ENCODE measurements at regions not wholly inside any gene's neighbourhood (a gene's known extent, or its start where the extent isn't known, plus 50 kb on each side); places are given as distances from the start of the nearest gene placed in this dataset.

DNA sequence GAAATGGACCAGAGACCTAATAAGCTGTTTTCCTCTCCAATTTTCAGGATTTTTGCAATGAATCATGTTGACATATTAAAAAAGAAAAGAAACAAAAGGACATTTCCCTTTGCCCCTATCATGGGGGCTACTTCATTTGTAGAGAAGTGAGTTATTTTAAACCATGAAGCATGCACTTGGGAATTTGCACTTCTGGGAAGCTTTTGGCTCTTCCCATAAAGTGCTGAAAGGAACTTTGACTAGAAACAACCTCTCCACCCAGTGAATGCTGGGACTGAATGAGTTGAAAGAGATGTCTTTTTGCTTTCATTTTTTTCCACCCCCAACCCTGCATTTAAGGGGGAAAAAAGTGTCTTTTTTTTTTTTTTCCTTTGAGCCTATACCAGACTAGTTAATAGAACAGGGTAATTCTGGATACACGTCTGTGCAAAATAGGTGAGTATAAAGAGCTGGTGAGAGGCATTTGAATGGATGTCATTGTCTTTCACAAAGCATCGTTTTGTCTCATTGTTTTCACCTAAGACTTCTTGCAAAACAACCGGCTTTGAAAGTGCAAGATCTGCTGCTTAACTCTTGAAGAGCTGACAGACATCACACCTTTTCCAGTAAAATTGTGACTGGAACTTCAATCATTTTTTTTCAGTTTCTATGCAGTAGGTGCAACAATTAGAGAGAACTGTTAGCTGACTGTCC, 138.7 kb upstream of the BACH2 start:
- no peaks in the 10 kb centered on the region for H3K4me1 ChIP-seq
- no peaks in the 10 kb centered on the region for H3K9me3 ChIP-seq
- H3K36me3 ChIP-seq (ENCODE audit: low read depth, missing control alignments) = no peaks in the 10 kb centered on the region
- H3K27me3 ChIP-seq = no peaks in the 10 kb centered on the region
- WGBS, 2 donors = 61 to 64% methylated on average over 3 of the region's 3 CpGs
- TF ChIP-seq, protein P1, sequence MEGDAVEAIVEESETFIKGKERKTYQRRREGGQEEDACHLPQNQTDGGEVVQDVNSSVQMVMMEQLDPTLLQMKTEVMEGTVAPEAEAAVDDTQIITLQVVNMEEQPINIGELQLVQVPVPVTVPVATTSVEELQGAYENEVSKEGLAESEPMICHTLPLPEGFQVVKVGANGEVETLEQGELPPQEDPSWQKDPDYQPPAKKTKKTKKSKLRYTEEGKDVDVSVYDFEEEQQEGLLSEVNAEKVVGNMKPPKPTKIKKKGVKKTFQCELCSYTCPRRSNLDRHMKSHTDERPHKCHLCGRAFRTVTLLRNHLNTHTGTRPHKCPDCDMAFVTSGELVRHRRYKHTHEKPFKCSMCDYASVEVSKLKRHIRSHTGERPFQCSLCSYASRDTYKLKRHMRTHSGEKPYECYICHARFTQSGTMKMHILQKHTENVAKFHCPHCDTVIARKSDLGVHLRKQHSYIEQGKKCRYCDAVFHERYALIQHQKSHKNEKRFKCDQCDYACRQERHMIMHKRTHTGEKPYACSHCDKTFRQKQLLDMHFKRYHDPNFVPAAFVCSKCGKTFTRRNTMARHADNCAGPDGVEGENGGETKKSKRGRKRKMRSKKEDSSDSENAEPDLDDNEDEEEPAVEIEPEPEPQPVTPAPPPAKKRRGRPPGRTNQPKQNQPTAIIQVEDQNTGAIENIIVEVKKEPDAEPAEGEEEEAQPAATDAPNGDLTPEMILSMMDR (IDR thresholded peaks at IDR 0.05) = no peak
- no peak for TF ChIP-seq POLR2A (IDR thresholded peaks at IDR 0.05)
- no peak overlapping the region for H3K4me3 ChIP-seq
- intact Hi-C loops (cut with DNase I; ENCODE audit: low total_unique reads) = no loop called here
- no peak overlapping the region for H3K27ac ChIP-seq
- no peak for DNase-seq

DNA sequence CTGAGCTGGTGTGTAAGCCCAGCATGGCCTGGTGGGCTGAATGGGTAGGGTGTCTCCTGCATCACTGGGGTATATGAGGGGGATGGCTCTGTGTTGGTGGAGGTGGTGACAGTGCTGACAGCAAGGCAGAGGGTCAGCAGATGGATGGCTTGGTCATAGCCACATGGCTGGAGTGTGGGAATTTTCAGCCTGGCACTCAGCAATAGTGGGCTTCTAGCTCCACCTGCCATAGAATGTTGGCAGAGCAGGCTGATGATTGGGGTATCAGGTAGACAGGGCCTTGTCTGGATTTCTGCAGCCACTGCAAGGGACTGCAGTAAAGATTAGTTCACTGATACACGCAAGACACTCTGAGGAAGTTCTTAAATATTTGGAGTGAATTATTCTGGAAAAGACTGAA, 137.5 kb upstream of the BACH2 start:
- no peaks in the 10 kb centered on the region for H3K9me3 ChIP-seq
- TF ChIP-seq, protein P1 (IDR thresholded peaks at IDR 0.05) = no peak
- no peak for TF ChIP-seq POLR2A (IDR thresholded peaks at IDR 0.05)
- no peaks in the 10 kb centered on the region for H3K36me3 ChIP-seq (ENCODE audit: low read depth, missing control alignments)
- no peak for DNase-seq
- no peaks in the 10 kb centered on the region for H3K27me3 ChIP-seq
- H3K27ac ChIP-seq = no peak overlapping the region
- intact Hi-C loops (cut with DNase I; ENCODE audit: low total_unique reads) = no loop called here
- no peaks in the 10 kb centered on the region for H3K4me1 ChIP-seq
- 95 to 100% methylated on average over 1 of the region's 1 CpG for WGBS, 2 donors
- no peak overlapping the region for H3K4me3 ChIP-seq

DNA sequence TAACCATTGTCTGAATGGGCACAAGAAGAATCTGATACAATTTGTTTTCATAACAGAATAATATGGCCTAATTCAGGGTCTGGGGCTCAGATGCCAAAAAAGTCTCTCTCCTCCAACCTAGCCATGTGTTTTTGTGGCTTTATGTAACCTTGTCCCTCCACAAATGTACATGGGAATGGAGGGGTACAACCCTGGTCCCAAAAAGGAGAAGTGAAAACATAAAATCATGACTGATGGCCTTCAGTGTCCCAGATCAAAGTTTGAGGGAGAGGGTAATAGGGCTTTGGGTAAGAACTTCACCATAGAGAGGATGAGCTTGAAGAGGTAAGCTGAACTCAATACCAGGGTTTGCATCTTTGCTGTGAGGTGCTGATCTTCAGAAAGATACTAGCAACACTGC, 136.3 kb upstream of the BACH2 start:
- Histone ChIP-seq H3K9me3 (no peaks in the 10 kb centered on the region), H3K36me3 (ENCODE audit: low read depth, missing control alignments) (no peaks in the 10 kb centered on the region), H3K4me1 (no peaks in the 10 kb centered on the region), H3K27ac (no peak overlapping the region), H3K27me3 (no peaks in the 10 kb centered on the region), H3K4me3 (no peak overlapping the region)
- TF ChIP-seq, protein P1 (IDR thresholded peaks at IDR 0.05) = no peak
- no peak for TF ChIP-seq POLR2A (IDR thresholded peaks at IDR 0.05)
- intact Hi-C loops (cut with DNase I; ENCODE audit: low total_unique reads) = no loop called here
- no peak for DNase-seq

DNA sequence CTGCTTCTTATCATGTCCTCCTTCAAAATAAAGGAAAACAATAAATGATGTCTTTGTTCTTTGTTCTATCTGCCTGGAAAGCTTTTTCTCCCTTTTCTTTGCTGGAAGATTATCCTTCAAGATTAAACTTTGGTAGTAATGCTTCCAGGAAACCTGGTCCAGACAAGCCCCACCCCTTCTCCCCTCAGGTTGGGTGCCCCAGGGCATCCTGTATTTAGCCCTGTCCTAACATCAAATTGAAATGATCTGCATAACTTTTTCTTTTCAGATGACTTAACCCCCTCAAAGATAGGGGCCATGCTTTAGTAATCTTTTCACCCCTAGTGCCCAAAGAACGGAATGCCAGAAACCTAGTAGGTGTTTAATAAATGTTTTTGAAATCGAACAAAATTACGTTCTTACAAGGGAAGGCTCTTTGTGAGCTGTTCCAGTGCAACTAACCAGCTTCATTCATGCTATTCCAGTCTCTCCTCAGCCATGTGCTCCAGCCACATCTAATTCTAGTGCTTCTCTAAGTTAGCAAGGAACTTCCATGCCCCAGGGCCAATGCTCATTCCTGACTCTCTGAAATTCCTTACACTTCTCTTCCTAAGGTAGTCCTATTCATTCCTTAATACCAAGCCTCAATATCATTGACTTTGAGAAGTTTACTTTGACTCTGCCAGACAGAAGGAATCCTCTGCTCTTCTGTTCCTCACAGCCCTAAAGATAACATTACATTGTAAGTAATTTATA, 135.6 kb upstream of the BACH2 start:
- intact Hi-C loops (cut with DNase I; ENCODE audit: low total_unique reads) = no loop called here
- no peak for TF ChIP-seq POLR2A (IDR thresholded peaks at IDR 0.05)
- TF ChIP-seq, protein P1 (IDR thresholded peaks at IDR 0.05) = no peak
- Histone ChIP-seq H3K27me3 (no peaks in the 10 kb centered on the region), H3K4me3 (no peak overlapping the region), H3K4me1 (no peaks in the 10 kb centered on the region), H3K27ac (no peak overlapping the region), H3K9me3 (no peaks in the 10 kb centered on the region), H3K36me3 (ENCODE audit: low read depth, missing control alignments) (no peaks in the 10 kb centered on the region)
- DNase-seq = no peak
- 91 to 94% methylated on average over 3 of the region's 3 CpGs for WGBS, 2 donors

DNA sequence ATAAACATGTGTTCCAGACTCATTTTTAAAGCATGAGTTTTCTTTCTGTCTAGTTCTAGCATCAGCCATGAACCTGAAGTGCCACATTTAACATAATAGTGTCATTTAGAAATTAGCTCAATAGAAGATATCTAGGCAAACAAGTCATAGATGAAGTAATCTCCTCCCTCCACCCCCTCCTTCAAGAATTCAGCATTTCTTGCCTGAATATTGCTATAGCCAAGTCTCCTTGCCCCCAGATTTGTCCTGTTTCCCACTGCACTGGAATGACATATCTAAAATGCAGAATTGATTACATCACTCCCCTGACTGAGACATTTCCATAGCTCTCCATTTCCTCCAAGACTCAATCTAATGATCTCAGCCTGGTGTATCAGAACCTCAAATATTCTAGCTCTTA, 134.9 kb upstream of the BACH2 start:
- Histone ChIP-seq H3K27ac (no peak overlapping the region), H3K36me3 (ENCODE audit: low read depth, missing control alignments) (no peaks in the 10 kb centered on the region), H3K9me3 (no peaks in the 10 kb centered on the region), H3K4me3 (no peak overlapping the region), H3K27me3 (no peaks in the 10 kb centered on the region), H3K4me1 (no peaks in the 10 kb centered on the region)
- DNase-seq = no peak
- intact Hi-C loops (cut with DNase I; ENCODE audit: low total_unique reads) = no loop called here
- TF ChIP-seq POLR2A (IDR thresholded peaks at IDR 0.05) = no peak
- TF ChIP-seq, protein P1 (IDR thresholded peaks at IDR 0.05) = no peak
